Right ventricle myocardium superior (tissue), 1 donor: ENCODE measurements at regions not wholly inside any gene's neighbourhood (a gene's known extent, or its start where the extent isn't known, plus 50 kb on each side); places are given as distances from the start of the nearest gene placed in this dataset.
"Not testable (repeated sequence)": the region's sequence is repeated elsewhere in the genome, so short reads cannot be mapped to it uniquely, and the experiment has no call there.

Experiments
- ATAC-seq: fragments of 200-7000 bp; cut with Tn5 transposase; one replicate; pipeline ENCODE4 v1.9.1; 2020; ENCODE audit warnings: mild to moderate bottlenecking; ENCODE audit not compliant: poor library complexity
- DNase-seq: peaks from one replicate; pipeline ENCODE4 v3.0.0-alpha.2; 2020
- intact Hi-C: fragments of 100-400 bp; cut with DNase I; formaldehyde crosslinking; loops from one replicate; pipeline ENCODE4 v1.11.2; 2022
- donor health status: DM: no; HTN: yes; CAD: no; lungs with severe emphysema.

- intact Hi-C loops, result no loop called here
- no peak for ATAC-seq
- DNase-seq, result no peak
Observed at GRCh38 chr3:116512281-116512680, 67.0 kb upstream of the LSAMP start.

GRCh38 chr3:116512931-116513330 is 67.6 kb upstream of the LSAMP start:
- ATAC-seq (no peak), DNase-seq (no peak)
- intact Hi-C loops, result no loop called here

- DNase-seq (no peak), ATAC-seq (no peak)
- intact Hi-C loops, result no loop called here
Observed at GRCh38 chr3:116515973-116516372, 70.7 kb upstream of the LSAMP start.

GRCh38 chr3:116517308-116517707 is 72.0 kb upstream of the LSAMP start:
- intact Hi-C loops, result no loop called here
- ATAC-seq, result no peak
- DNase-seq, result no peak

- DNase-seq, ATAC-seq, intact Hi-C loops: not testable (repeated sequence)
Observed at GRCh38 chr3:116519101-116519500, 73.8 kb upstream of the LSAMP start.

GRCh38 chr3:116519823-116520222 is 74.5 kb upstream of the LSAMP start:
- ATAC-seq, intact Hi-C loops, DNase-seq: not testable (repeated sequence)

GRCh38 chr3:116524453-116525210 is 79.3 kb upstream of the LSAMP start:
- DNase-seq (no peak), ATAC-seq (no peak)
- intact Hi-C loops, result no loop called here

GRCh38 chr3:116552246-116552645 is 107.0 kb upstream of the LSAMP start:
- DNase-seq (no peak), ATAC-seq (no peak)

GRCh38 chr3:116553355-116553754 is 108.1 kb upstream of the LSAMP start:
- DNase-seq, result no peak
- ATAC-seq, result no peak
- intact Hi-C loops, result no loop called here

More at GRCh38 chr3:116552246-116552645, 107.0 kb upstream of the LSAMP start:
- intact Hi-C loops, result no loop called here

GRCh38 chr3:116561529-116561928 is 116.2 kb upstream of the LSAMP start:
- ATAC-seq, result no peak
- intact Hi-C loops, result no loop called here
- DNase-seq, result no peak

- ATAC-seq (no peak), DNase-seq (no peak)
- intact Hi-C loops, result no loop called here
Observed at GRCh38 chr3:116563351-116563750, 118.1 kb upstream of the LSAMP start.

- ATAC-seq, result no peak
- no peak for DNase-seq
Observed at GRCh38 chr3:116566478-116566960, 121.2 kb upstream of the LSAMP start.

GRCh38 chr3:116569611-116570010 is 124.3 kb upstream of the LSAMP start:
- intact Hi-C loops, result no loop called here
- ATAC-seq, result no peak

More at GRCh38 chr3:116566478-116566960, 121.2 kb upstream of the LSAMP start:
- intact Hi-C loops, result no loop called here

GRCh38 chr3:116579840-116580239 is 129.7 kb upstream of the TUSC7 start:
- no peak for DNase-seq
- intact Hi-C loops, result no loop called here
- no peak for ATAC-seq

More at GRCh38 chr3:116569611-116570010, 124.3 kb upstream of the LSAMP start:
- DNase-seq, result no peak

GRCh38 chr3:116586285-116586944 is 123.2 kb upstream of the TUSC7 start:
- intact Hi-C loops, result no loop called here
- ATAC-seq, result no peak
- DNase-seq, result no peak

GRCh38 chr3:116591236-116591635 is 118.3 kb upstream of the TUSC7 start:
- intact Hi-C loops, result no loop called here
- no peak for ATAC-seq
- no peak for DNase-seq

- DNase-seq (no peak), ATAC-seq (no peak)
- intact Hi-C loops, result no loop called here
Observed at GRCh38 chr3:116601206-116601605, 108.4 kb upstream of the TUSC7 start.

GRCh38 chr3:116607205-116607604 is 102.4 kb upstream of the TUSC7 start:
- DNase-seq (no peak), ATAC-seq (no peak)
- intact Hi-C loops, result no loop called here

GRCh38 chr3:116610124-116610523 is 99.5 kb upstream of the TUSC7 start:
- DNase-seq, result no peak
- no peak for ATAC-seq
- intact Hi-C loops, result no loop called here

GRCh38 chr3:116614795-116615362 is 94.7 kb upstream of the TUSC7 start:
- intact Hi-C loops, result no loop called here
- ATAC-seq (no peak), DNase-seq (no peak)
